ENCODE measurements at regions not wholly inside any gene's neighbourhood (a gene's known extent, or its start where the extent isn't known, plus 50 kb on each side); places are given as distances from the start of the nearest gene placed in this dataset.

GRCh38 chr1:228848406-228848805 is 113.1 kb downstream of the RHOU start:
- TF ChIP-seq, protein P1, sequence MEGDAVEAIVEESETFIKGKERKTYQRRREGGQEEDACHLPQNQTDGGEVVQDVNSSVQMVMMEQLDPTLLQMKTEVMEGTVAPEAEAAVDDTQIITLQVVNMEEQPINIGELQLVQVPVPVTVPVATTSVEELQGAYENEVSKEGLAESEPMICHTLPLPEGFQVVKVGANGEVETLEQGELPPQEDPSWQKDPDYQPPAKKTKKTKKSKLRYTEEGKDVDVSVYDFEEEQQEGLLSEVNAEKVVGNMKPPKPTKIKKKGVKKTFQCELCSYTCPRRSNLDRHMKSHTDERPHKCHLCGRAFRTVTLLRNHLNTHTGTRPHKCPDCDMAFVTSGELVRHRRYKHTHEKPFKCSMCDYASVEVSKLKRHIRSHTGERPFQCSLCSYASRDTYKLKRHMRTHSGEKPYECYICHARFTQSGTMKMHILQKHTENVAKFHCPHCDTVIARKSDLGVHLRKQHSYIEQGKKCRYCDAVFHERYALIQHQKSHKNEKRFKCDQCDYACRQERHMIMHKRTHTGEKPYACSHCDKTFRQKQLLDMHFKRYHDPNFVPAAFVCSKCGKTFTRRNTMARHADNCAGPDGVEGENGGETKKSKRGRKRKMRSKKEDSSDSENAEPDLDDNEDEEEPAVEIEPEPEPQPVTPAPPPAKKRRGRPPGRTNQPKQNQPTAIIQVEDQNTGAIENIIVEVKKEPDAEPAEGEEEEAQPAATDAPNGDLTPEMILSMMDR (IDR thresholded peaks at IDR 0.05) = no peak
- Histone ChIP-seq H3K4me3 (ENCODE audit: low read length) (no peak overlapping the region), H3K9me3 (ENCODE audit: control insufficient read depth, insufficient read depth, low read length) (no peaks in the 10 kb centered on the region), H3K4me1 (ENCODE audit: control insufficient read depth, insufficient read depth, low read length) (peaks cover 3% of the 10 kb centered on the region), H3K36me3 (ENCODE audit: control insufficient read depth, insufficient read depth, low read length) (no peaks in the 10 kb centered on the region), H3K27me3 (ENCODE audit: control insufficient read depth, insufficient read depth, low read length) (no peaks in the 10 kb centered on the region), H3K27ac (ENCODE audit: low read length) (no peak overlapping the region)
- H3K4me3 Mint-ChIP-seq = no peak overlapping the region
- ATAC-seq (no peak), DNase-seq (no peak)
- H3K27me3 Mint-ChIP-seq (ENCODE audit: low read depth in 2 of 2) = peaks cover 0 to 8% of the 10 kb centered on the region in 2 donors
- no peaks in the 10 kb centered on the region for H3K4me1 Mint-ChIP-seq
- H3K27ac Mint-ChIP-seq = no peak overlapping the region
- H3K36me3 Mint-ChIP-seq = no peaks in the 10 kb centered on the region
- intact Hi-C loops (cut with micrococcal nuclease) = no loop called here
- 68% methylated on average over 2 of the region's 2 CpGs for WGBS (ENCODE audit: insufficient coverage)
- no peaks in the 10 kb centered on the region for H3K9me3 Mint-ChIP-seq

DNA sequence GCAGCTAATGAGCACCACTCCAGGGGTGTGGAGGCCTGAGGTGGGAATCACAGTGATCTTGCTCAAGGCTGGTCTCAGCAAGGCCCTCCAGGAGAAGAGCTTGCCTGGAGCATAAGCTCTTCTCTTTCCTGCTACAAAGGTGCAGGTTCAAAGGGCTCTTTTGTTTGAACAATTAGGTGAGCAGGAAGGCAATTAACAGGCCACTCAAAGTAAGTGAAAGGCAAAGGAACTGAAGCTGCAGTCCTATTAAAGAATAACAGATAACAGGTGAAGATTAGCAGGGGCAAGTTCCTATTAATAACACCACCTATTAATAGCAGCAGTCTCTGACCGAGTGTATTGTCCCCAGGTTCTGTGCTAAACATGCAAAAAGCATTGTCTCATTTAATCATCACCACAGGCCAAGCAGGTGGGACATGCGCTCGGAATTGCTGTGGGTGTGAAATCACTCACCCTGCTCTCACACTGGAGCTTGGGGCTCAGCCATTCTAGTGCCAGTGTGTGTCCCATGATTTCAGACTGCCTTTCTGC is 113.8 kb downstream of the RHOU start:
- Mint-ChIP-seq H3K9me3 (no peaks in the 10 kb centered on the region), H3K4me1 (no peaks in the 10 kb centered on the region), H3K4me3 (no peak overlapping the region), H3K36me3 (no peaks in the 10 kb centered on the region), H3K27ac (no peak overlapping the region), H3K27me3 (ENCODE audit: low read depth in 2 of 2) (peaks cover 0 to 8% of the 10 kb centered on the region in 2 donors)
- no peaks in the 10 kb centered on the region for H3K36me3 ChIP-seq (ENCODE audit: control insufficient read depth, insufficient read depth, low read length)
- TF ChIP-seq, protein P1 (IDR thresholded peaks at IDR 0.05) = no peak
- no peak overlapping the region for H3K27ac ChIP-seq (ENCODE audit: low read length)
- H3K4me1 ChIP-seq (ENCODE audit: control insufficient read depth, insufficient read depth, low read length) = peaks cover 3% of the 10 kb centered on the region
- intact Hi-C loops (cut with micrococcal nuclease) = no loop called here
- no peaks in the 10 kb centered on the region for H3K27me3 ChIP-seq (ENCODE audit: control insufficient read depth, insufficient read depth, low read length)
- no peaks in the 10 kb centered on the region for H3K9me3 ChIP-seq (ENCODE audit: control insufficient read depth, insufficient read depth, low read length)
- ATAC-seq (no peak), DNase-seq (no peak)
- 81% methylated on average over 3 of the region's 3 CpGs for WGBS (ENCODE audit: insufficient coverage)
- no peak overlapping the region for H3K4me3 ChIP-seq (ENCODE audit: low read length)

DNA sequence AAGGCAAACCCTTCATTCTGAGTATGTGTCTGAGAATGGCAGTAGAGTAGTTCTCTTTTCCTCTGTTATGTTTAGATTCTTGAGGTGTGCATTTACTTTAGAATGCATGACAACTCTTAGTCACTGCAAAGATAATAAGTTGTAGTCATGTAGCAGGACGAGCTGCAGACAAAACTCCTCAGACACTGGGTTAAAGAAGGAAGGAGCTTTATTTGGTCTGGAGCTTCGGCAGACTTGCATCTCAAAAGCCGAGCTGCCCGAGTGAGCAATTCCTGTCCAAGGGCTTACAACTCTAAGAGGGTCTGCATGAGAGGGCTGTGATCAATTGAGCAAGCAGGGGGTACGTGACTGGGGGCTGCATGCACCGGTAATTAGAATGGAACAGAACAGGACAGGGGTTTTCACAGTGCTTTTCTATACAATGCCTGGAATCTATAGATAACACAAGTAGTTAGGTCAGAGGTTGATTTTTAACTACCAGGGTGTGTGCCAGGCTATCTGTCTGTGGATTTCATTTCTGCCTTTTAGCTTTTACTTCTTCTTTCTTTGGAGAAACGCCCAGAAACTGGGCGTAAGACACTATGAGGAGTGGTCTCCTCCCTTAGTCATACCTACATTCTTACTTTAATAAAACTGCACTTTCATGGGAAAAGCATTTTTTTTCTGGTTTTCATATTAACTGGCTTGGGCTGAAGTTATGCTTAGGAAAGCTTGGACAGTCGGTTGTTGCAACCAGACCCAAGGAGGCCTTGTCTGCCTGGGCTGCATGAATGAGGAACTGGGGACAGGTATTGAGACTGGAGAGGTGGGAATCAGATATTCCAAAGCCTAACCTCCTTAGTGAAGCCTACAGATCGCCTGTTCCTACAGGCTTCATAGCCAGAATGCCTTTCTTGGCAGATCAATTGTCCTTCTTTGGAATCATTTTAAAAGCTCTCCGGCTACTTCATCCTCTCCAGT is 115.1 kb downstream of the RHOU start:
- WGBS (ENCODE audit: insufficient coverage) = 76% methylated on average over 11 of the region's 11 CpGs
- Histone ChIP-seq H3K4me3 (ENCODE audit: low read length) (no peak overlapping the region), H3K4me1 (ENCODE audit: control insufficient read depth, insufficient read depth, low read length) (peaks cover 3% of the 10 kb centered on the region), H3K9me3 (ENCODE audit: control insufficient read depth, insufficient read depth, low read length) (no peaks in the 10 kb centered on the region), H3K36me3 (ENCODE audit: control insufficient read depth, insufficient read depth, low read length) (no peaks in the 10 kb centered on the region), H3K27me3 (ENCODE audit: control insufficient read depth, insufficient read depth, low read length) (no peaks in the 10 kb centered on the region), H3K27ac (ENCODE audit: low read length) (no peak overlapping the region)
- TF ChIP-seq, protein P1 (IDR thresholded peaks at IDR 0.05) = no peak
- intact Hi-C loops (cut with micrococcal nuclease) = no loop called here
- DNase-seq (no peak), ATAC-seq (no peak)
- no peaks in the 10 kb centered on the region for H3K9me3 Mint-ChIP-seq
- peaks cover 0 to 8% of the 10 kb centered on the region in 2 donors for H3K27me3 Mint-ChIP-seq (ENCODE audit: low read depth in 2 of 2)
- H3K27ac Mint-ChIP-seq = no peak overlapping the region
- H3K36me3 Mint-ChIP-seq = no peaks in the 10 kb centered on the region
- no peak overlapping the region for H3K4me3 Mint-ChIP-seq
- H3K4me1 Mint-ChIP-seq = no peaks in the 10 kb centered on the region
